ENCODE measurements at regions not wholly inside any gene's neighbourhood (a gene's known extent, or its start where the extent isn't known, plus 50 kb on each side); places are given as distances from the start of the nearest gene placed in this dataset.

GRCh38 chr6:10054672-10055071 lies 360.2 kb downstream of the TFAP2A start:
- DNase-seq (ENCODE audit: low spot score) (no peak), ATAC-seq (no peak), FAIRE-seq (no peak)
- Histone ChIP-seq H3K4me2 (ENCODE audit: low read depth, low read length) (no peak overlapping the region), H3K4me1 (ENCODE audit: insufficient read depth, low read length) (no peaks in the 10 kb centered on the region), H2AFZ (ENCODE audit: low read length) (no peak overlapping the region), H3K79me2 (ENCODE audit: insufficient read depth, low read length) (no peaks in the 10 kb centered on the region), H3K9me3 (ENCODE audit: low read length) (peaks cover 16% of the 10 kb centered on the region), H3K36me3 (replicated peaks in 1 of 2; ENCODE audit: control insufficient read depth in 1 of 2, insufficient read depth in 2 of 2, low read length in 2 of 2) (no peaks in the 10 kb centered on the region), H3K4me3 (replicated peaks in 1 of 3; ENCODE audit: insufficient read depth in 1 of 3, low read depth in 2 of 3, low read length in 3 of 3) (no peak overlapping the region), H3K27me3 (ENCODE audit: control insufficient read depth in 1 of 2, insufficient read depth in 2 of 2, low read length in 2 of 2) (no peaks in the 10 kb centered on the region), H4K20me1 (ENCODE audit: insufficient read depth, low read length) (no peaks in the 10 kb centered on the region), H3K27ac (ENCODE audit: extremely low read length, insufficient read depth, low read length) (no peak overlapping the region), H3K9ac (ENCODE audit: insufficient read depth, low read depth, low read length) (no peak overlapping the region)
- TF ChIP-seq FOXA1 (IDR thresholded peaks at IDR 0.05) (no peak), FOXA1 (CRISPR knock-in tag; IDR thresholded peaks at IDR 0.05) (no peak), ZNF891 (CRISPR knock-in tag; IDR thresholded peaks at IDR 0.05) (no peak), AHR (CRISPR knock-in tag; IDR thresholded peaks at IDR 0.05) (no peak), CTCF (CRISPR knock-in tag; IDR thresholded peaks at IDR 0.05) (no peak), CREB1 (IDR thresholded peaks at IDR 0.05) (peak; percentile 52; the same call in 1 of the 2 replicates), CREB1 (CRISPR knock-in tag; IDR thresholded peaks at IDR 0.05) (no peak), TAF1 (CRISPR knock-in tag; IDR thresholded peaks at IDR 0.05) (no peak), HOXA3 (CRISPR knock-in tag; IDR thresholded peaks at IDR 0.05) (no peak), ATF7 (IDR thresholded peaks at IDR 0.05) (peak; percentile 66), ATF7 (CRISPR knock-in tag; IDR thresholded peaks at IDR 0.05) (no peak), NCOR1 (IDR thresholded peaks at IDR 0.05; ENCODE audit: borderline replicate concordance, low read length) (no peak)
- no TSS peak for BruUV-seq (replicated peaks)
- CTCF ChIA-PET (ENCODE audit: low intra/inter-chr PET ratio, low total read pairs), result no interaction called here
- POLR2A ChIA-PET, result no interaction called here
- in situ Hi-C loops (cut with HindIII; ENCODE audit: extremely low pct_ligation_motif_present, low pct_unique_long_range_greater_than_20kb), result no loop called here
- intact Hi-C loops (cut with micrococcal nuclease; ENCODE audit: unreplicated experiment), result no loop called here

Measured in HepG2 (cell line).